HG03025 (cell line): ENCODE measurements at regions not wholly inside any gene's neighbourhood (a gene's known extent, or its start where the extent isn't known, plus 50 kb on each side); places are given as distances from the start of the nearest gene placed in this dataset.

Experiments
- ATAC-seq: cut with Tn5 transposase; IDR thresholded peaks from one replicate; pipeline ENCODE4 v1.9.1; 2021; ENCODE audit warnings: mild to moderate bottlenecking, moderate library complexity; ENCODE audit not compliant: unreplicated experiment, low FRiP score

- no peak for ATAC-seq
Measured at GRCh38 chr6:71510856-71511255, 222.2 kb downstream of the OGFRL1 start.

- ATAC-seq: no peak
Measured at GRCh38 chr6:71512256-71512655, 223.6 kb downstream of the OGFRL1 start.

- ATAC-seq: no peak
Measured at GRCh38 chr6:71513036-71513435, 224.4 kb downstream of the OGFRL1 start.

GRCh38 chr6:71523548-71523947, 234.9 kb downstream of the OGFRL1 start:
- ATAC-seq: peak; percentile 83

- no peak for ATAC-seq
Measured at GRCh38 chr6:71524201-71524600, 235.6 kb downstream of the OGFRL1 start.

- ATAC-seq: no peak
Measured at GRCh38 chr6:71527886-71528285, 239.3 kb downstream of the OGFRL1 start.

GRCh38 chr6:71529026-71529425, 240.4 kb downstream of the OGFRL1 start:
- no peak for ATAC-seq

- ATAC-seq: no peak
Measured at GRCh38 chr6:71529769-71530168, 241.2 kb downstream of the OGFRL1 start.

GRCh38 chr6:71531006-71531405, 242.4 kb downstream of the OGFRL1 start:
- ATAC-seq: no peak

GRCh38 chr6:71531841-71532240, 243.2 kb downstream of the OGFRL1 start:
- no peak for ATAC-seq

- ATAC-seq: no peak
Measured at GRCh38 chr6:71533939-71534379, 245.3 kb downstream of the OGFRL1 start.

- no peak for ATAC-seq
Measured at GRCh38 chr6:71534921-71535320, 246.3 kb downstream of the OGFRL1 start.

GRCh38 chr6:71537717-71538116, 249.1 kb downstream of the OGFRL1 start:
- no peak for ATAC-seq

- ATAC-seq: no peak
Measured at GRCh38 chr6:71544028-71544427, 255.4 kb downstream of the OGFRL1 start.

- ATAC-seq: no peak
Measured at GRCh38 chr6:71544906-71545305, 256.3 kb downstream of the OGFRL1 start.

GRCh38 chr6:71545905-71546304, 257.3 kb downstream of the OGFRL1 start:
- no peak for ATAC-seq

GRCh38 chr6:71551798-71552197, 263.2 kb downstream of the OGFRL1 start:
- ATAC-seq: no peak

GRCh38 chr6:71556141-71556540, 267.5 kb downstream of the OGFRL1 start:
- no peak for ATAC-seq

- no peak for ATAC-seq
Measured at GRCh38 chr6:71558974-71559373, 270.4 kb downstream of the OGFRL1 start.

- no peak for ATAC-seq
Measured at GRCh38 chr6:71567562-71567961, 279.0 kb downstream of the OGFRL1 start.

GRCh38 chr6:71577766-71578165, 289.2 kb downstream of the OGFRL1 start:
- no peak for ATAC-seq

- ATAC-seq: no peak
Measured at GRCh38 chr6:71579902-71580301, 291.3 kb downstream of the OGFRL1 start.

- no peak for ATAC-seq
Measured at GRCh38 chr6:71582820-71583219, 294.2 kb downstream of the OGFRL1 start.
